GM23338 (cell line): ENCODE measurements at regions not wholly inside any gene's neighbourhood (a gene's known extent, or its start where the extent isn't known, plus 50 kb on each side); places are given as distances from the start of the nearest gene placed in this dataset.

Source experiments
- ATAC-seq: fragments of 200-7000 bp; cut with Tn5 transposase; 3 replicates; pipeline ENCODE4 v1.9.1; 2020
- DNase-seq: peaks from one replicate; pipeline ENCODE4 v3.0.0-alpha.2; 2015; ENCODE audit warnings: low spot score
- H2AFZ ChIP-seq: fragments of 200-600 bp; sonication (generic); 2 replicates; pipeline ENCODE4 v1.8.0; 2016; ENCODE audit warnings: antibody characterized with exemption, mild to moderate bottlenecking, moderate library complexity
- H3F3A ChIP-seq: fragments of 200-600 bp; sonication (generic); replicated peaks from 2 replicates; pipeline ENCODE4 v1.8.0; 2017; ENCODE audit warnings: antibody characterized with exemption, mixed run types, low read depth
- H3K27ac ChIP-seq: fragments of 200-600 bp; sonication (generic); 2 replicates; pipeline ENCODE4 v1.6.1; 2016; ENCODE audit warnings: low read depth
- H3K27me3 ChIP-seq: fragments of 200-600 bp; sonication (generic); 2 replicates; pipeline ENCODE4 v1.8.0; 2016; ENCODE audit warnings: mild to moderate bottlenecking, mixed run types, moderate library complexity; ENCODE audit not compliant: insufficient read depth
- H3K36me3 ChIP-seq: fragments of 200-600 bp; sonication (generic); 2 replicates; pipeline ENCODE4 v1.8.0; 2016; ENCODE audit warnings: mild to moderate bottlenecking; ENCODE audit not compliant: insufficient read depth
- H3K4me1 ChIP-seq: fragments of 200-600 bp; sonication (generic); 2 replicates; pipeline ENCODE4 v1.8.0; 2016; ENCODE audit warnings: mild to moderate bottlenecking, moderate library complexity; ENCODE audit not compliant: insufficient read depth
- H3K4me2 ChIP-seq: fragments of 200-600 bp; sonication (generic); 2 replicates; pipeline ENCODE4 v1.7.1; 2017; ENCODE audit warnings: mixed run types
- H3K4me3 ChIP-seq: fragments of 200-600 bp; sonication (generic); 2 replicates; pipeline ENCODE4 v1.6.1; 2016; ENCODE audit warnings: mixed run types
- H3K79me2 ChIP-seq: fragments of 200-600 bp; sonication (generic); replicated peaks from 2 replicates; pipeline ENCODE4 v1.8.0; 2017; ENCODE audit warnings: mild to moderate bottlenecking; ENCODE audit not compliant: insufficient read depth
- H3K9me2 ChIP-seq: fragments of 200-600 bp; sonication (generic); 2 replicates; pipeline ENCODE4 v1.8.0; 2017; ENCODE audit not compliant: insufficient read depth
- H4K20me1 ChIP-seq: fragments of 200-600 bp; sonication (generic); replicated peaks from 2 replicates; pipeline ENCODE4 v1.8.0; 2017; ENCODE audit warnings: mild to moderate bottlenecking; ENCODE audit not compliant: insufficient read depth
- H3K27ac Mint-ChIP-seq: 2 replicates; pipeline ENCODE4 v1.8.0; 2020; ENCODE audit warnings: inconsistent platforms, mild to moderate bottlenecking, moderate library complexity, mixed read lengths
- H3K27me3 Mint-ChIP-seq: 3 replicates; pipeline ENCODE4 v1.8.0; 2022; ENCODE audit warnings: low read depth, mild to moderate bottlenecking, moderate library complexity, mixed read lengths, inconsistent platforms; ENCODE audit not compliant: insufficient read depth, poor library complexity
- H3K36me3 Mint-ChIP-seq: 3 replicates; pipeline ENCODE4 v1.8.0; 2021; ENCODE audit warnings: low read depth, mild to moderate bottlenecking, inconsistent platforms, moderate library complexity, mixed read lengths
- H3K4me1 Mint-ChIP-seq: 3 replicates; pipeline ENCODE4 v1.8.0; 2020; ENCODE audit warnings: mild to moderate bottlenecking, inconsistent platforms, mixed read lengths
- H3K4me3 Mint-ChIP-seq: 3 replicates; pipeline ENCODE4 v1.8.0; 2021; ENCODE audit warnings: moderate library complexity, mild to moderate bottlenecking, inconsistent platforms, mixed read lengths
- H3K9me3 Mint-ChIP-seq: 3 replicates; pipeline ENCODE4 v1.8.0; 2020; ENCODE audit warnings: moderate library complexity, mild to moderate bottlenecking, inconsistent platforms, mixed read lengths
- CREB1 ChIP-seq: fragments of 250-450 bp; sonication (Bioruptor Pico); IDR thresholded peaks from 2 replicates; pipeline ENCODE4 v1.5.0; 2020; ENCODE audit warnings: low read depth, mild to moderate bottlenecking, moderate library complexity
- CTCF ChIP-seq, 2 experiments: fragments of 200-600 bp in 1 of 2; sonication (generic) in 1 of 2; conservative IDR thresholded peaks; 2 replicates each; pipeline versions ENCODE4 v1.5.1 to v1.6.1; 2016 to 2017; ENCODE audit warnings: antibody characterized with exemption in 2 of 2, low read depth in 2 of 2, mild to moderate bottlenecking in 2 of 2, moderate library complexity in 1 of 2
- EZH2 ChIP-seq: fragments of 200-600 bp; sonication (generic); IDR thresholded peaks from one replicate; pipeline ENCODE4 v1.8.0; 2017; ENCODE audit warnings: antibody characterized with exemption, mild to moderate bottlenecking, low read depth; ENCODE audit not compliant: unreplicated experiment
- EZH2phosphoT487 ChIP-seq: fragments of 200-600 bp; sonication (generic); IDR thresholded peaks from one replicate; pipeline ENCODE4 v1.8.1; 2018; ENCODE audit warnings: antibody characterized with exemption; ENCODE audit not compliant: unreplicated experiment
- JUNB ChIP-seq: IDR thresholded peaks from one replicate; pipeline ENCODE4 v1.6.1; 2016; ENCODE audit warnings: antibody characterized with exemption; ENCODE audit not compliant: unreplicated experiment
- NANOG ChIP-seq: IDR thresholded peaks from 2 replicates; pipeline ENCODE4 v1.6.1; 2016; ENCODE audit warnings: antibody characterized with exemption, borderline replicate concordance
- POLR2AphosphoS5 ChIP-seq: IDR thresholded peaks from 2 replicates; pipeline ENCODE4 v1.6.1; 2016; ENCODE audit warnings: antibody characterized with exemption, low read depth
- REST ChIP-seq: IDR thresholded peaks from one replicate; pipeline ENCODE4 v1.6.1; 2018; ENCODE audit warnings: antibody characterized with exemption; ENCODE audit not compliant: unreplicated experiment
- STAT1 ChIP-seq: IDR thresholded peaks from one replicate; pipeline ENCODE4 v1.6.1; 2016; ENCODE audit warnings: antibody characterized with exemption; ENCODE audit not compliant: unreplicated experiment
- ZNF114 ChIP-seq: fragments of 250-450 bp; sonication (Bioruptor Pico); IDR thresholded peaks from 2 replicates; pipeline ENCODE4 v1.5.0; 2020; ENCODE audit warnings: mild to moderate bottlenecking, moderate library complexity
- ZNF331 ChIP-seq: fragments of 250-450 bp; sonication (Bioruptor Pico); IDR thresholded peaks from 2 replicates; pipeline ENCODE4 v1.5.0; 2020; ENCODE audit warnings: low read depth, mild to moderate bottlenecking, moderate library complexity
- ZNF462 ChIP-seq: fragments of 250-450 bp; sonication (Bioruptor Pico); IDR thresholded peaks from 2 replicates; pipeline ENCODE4 v1.5.0; 2020; ENCODE audit warnings: mild to moderate bottlenecking, moderate library complexity
- TF ChIP-seq, protein P1 (sequence below): IDR thresholded peaks from 2 replicates; pipeline ENCODE4 v1.6.1; 2016; ENCODE audit warnings: antibody characterized with exemption

- Histone ChIP-seq H3K36me3 (no peaks in the 10 kb centered on the region), H3K27ac (no peak overlapping the region), H4K20me1 (no peaks in the 10 kb centered on the region), H3K9me2 (no peaks in the 10 kb centered on the region), H3K27me3 (no peaks in the 10 kb centered on the region), H3K79me2 (no peaks in the 10 kb centered on the region), H2AFZ (no peak overlapping the region), H3K4me2 (no peak overlapping the region), H3F3A (no peaks in the 10 kb centered on the region), H3K4me3 (no peak overlapping the region), H3K4me1 (peaks cover 16% of the 10 kb centered on the region)
- no peaks in the 10 kb centered on the region for H3K27me3 Mint-ChIP-seq
- 0 out of 2 replicates have a peak overlapping the region, but pooled peaks have one; percentile 6 for H3K27ac Mint-ChIP-seq
- DNase-seq: no peak
- no peaks in the 10 kb centered on the region for H3K36me3 Mint-ChIP-seq
- no peaks in the 10 kb centered on the region for H3K9me3 Mint-ChIP-seq
- TF ChIP-seq ZNF462 (CRISPR knock-in tag) (no peak), ZNF331 (no peak), JUNB (no peak), NANOG (no peak), CREB1 (CRISPR knock-in tag) (no peak), CTCF (conservative IDR thresholded peaks at IDR 0.05; ENCODE audit: low read depth in 2 of 2) (no peak), STAT1 (no peak), EZH2phosphoT487 (no peak), REST (no peak), EZH2 (no peak), ZNF114 (CRISPR knock-in tag) (no peak), POLR2AphosphoS5 (no peak)
- TF ChIP-seq, protein P1, sequence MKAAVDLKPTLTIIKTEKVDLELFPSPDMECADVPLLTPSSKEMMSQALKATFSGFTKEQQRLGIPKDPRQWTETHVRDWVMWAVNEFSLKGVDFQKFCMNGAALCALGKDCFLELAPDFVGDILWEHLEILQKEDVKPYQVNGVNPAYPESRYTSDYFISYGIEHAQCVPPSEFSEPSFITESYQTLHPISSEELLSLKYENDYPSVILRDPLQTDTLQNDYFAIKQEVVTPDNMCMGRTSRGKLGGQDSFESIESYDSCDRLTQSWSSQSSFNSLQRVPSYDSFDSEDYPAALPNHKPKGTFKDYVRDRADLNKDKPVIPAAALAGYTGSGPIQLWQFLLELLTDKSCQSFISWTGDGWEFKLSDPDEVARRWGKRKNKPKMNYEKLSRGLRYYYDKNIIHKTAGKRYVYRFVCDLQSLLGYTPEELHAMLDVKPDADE: no peak
- H3K4me3 Mint-ChIP-seq: no peak overlapping the region
- ATAC-seq: no peak
- H3K4me1 Mint-ChIP-seq: peaks cover 18% of the 10 kb centered on the region
Observed at GRCh38 chr3:18494251-18494650, 69.1 kb upstream of the SATB1 start.
